HG02870 (cell line): ENCODE measurements at regions not wholly inside any gene's neighbourhood (a gene's known extent, or its start where the extent isn't known, plus 50 kb on each side); places are given as distances from the start of the nearest gene placed in this dataset.
"Not testable (repeated sequence)": the region's sequence is repeated elsewhere in the genome, so short reads cannot be mapped to it uniquely, and the experiment has no call there.

ENCODE experiments used
- ATAC-seq: cut with Tn5 transposase; IDR thresholded peaks from one replicate; pipeline ENCODE4 v1.9.1; 2021; ENCODE audit warnings: mild to moderate bottlenecking, moderate library complexity; ENCODE audit not compliant: unreplicated experiment

DNA sequence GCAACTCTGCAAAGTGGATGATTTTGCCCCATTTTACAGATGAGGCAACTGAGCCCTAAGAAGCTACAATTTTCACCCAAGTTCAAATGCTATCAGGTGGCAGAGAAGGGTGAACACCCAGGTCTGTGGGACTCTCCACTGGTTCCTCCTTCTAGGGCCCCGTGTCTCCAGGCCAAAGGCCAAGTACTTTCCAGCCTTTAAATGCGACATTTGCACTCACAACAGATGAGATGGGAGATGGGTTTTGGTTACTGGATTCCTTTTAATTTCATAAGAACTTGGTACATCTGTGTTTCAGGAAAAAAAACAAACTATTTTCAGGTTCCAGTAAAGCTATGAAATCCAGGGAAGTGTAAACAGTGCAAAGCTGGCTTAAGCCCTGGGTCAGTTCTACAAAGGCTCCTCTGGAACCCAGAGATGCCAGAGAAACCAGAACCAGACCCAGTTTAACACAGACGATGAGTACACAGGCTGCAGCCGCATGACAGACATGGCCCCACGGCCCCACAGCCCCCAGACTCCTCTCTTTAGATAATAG lies 361.7 kb downstream of the ANAPC1 start:
- no peak for ATAC-seq

DNA sequence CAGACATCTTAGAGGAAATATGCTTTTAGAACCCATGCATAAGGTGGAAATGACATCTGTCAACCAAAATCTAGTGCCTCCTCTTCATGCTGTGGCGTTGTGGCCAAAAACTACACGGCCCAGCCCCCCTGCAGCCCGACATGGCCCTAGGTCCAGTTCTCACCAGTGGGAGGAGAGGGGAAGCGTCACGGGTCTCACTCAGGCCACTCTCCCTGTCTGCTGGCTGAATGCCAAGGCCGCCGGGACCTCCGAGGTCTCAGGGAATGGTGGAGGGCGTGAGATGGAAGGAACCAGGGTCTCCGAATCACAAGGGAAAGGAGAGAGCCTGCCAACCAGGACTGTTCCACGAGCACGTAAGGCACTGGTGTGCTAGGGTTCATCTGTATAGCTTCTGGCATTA lies 361.0 kb downstream of the ANAPC1 start:
- ATAC-seq, result no peak

DNA sequence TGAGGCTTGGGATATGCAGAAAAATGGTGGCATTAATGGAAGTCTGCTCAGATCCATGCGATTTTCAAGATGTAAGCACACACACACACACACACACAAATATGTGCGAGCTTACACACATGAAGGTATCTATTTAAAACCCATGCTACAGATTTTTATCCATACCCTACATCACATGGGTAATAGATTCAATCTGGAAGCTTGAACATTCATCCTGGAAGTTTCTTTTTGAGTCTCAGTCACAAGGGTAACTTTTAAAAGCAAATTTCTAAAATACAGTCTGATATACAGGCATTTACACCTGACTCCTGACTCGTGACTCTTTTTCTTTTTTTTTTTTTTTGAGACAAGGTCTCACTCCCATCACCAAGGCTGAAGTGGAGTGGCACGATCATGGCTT lies 359.0 kb downstream of the ANAPC1 start:
- ATAC-seq, result not testable (repeated sequence)

DNA sequence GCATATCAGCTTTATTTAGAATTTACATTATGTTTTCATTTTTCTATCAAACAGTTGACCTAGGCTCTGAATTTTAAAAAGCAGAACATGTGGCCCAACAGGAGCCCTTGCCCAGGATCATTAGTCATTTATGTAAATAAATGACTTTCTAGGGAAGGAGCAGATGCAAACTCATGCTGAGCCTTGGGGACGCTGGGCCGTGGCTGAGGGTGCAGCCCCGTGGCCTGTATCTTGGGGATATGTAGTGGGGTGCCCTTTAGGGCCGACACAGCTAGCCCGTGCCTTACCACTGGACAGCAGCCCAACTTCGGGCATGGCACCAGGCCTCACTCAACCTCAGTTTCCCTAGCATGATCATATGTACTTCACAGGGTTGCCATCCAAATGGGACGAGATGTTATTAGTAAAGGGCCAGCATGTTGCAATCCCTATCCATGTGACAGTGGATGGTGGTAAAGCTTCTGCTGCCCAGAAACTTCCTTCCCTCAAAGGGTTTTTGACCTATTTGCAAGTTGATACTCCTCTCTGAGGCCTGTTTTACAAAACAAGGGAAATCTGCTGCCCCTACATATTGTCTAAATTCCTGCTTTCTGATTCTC lies 357.9 kb downstream of the ANAPC1 start:
- ATAC-seq, result not testable (repeated sequence)

DNA sequence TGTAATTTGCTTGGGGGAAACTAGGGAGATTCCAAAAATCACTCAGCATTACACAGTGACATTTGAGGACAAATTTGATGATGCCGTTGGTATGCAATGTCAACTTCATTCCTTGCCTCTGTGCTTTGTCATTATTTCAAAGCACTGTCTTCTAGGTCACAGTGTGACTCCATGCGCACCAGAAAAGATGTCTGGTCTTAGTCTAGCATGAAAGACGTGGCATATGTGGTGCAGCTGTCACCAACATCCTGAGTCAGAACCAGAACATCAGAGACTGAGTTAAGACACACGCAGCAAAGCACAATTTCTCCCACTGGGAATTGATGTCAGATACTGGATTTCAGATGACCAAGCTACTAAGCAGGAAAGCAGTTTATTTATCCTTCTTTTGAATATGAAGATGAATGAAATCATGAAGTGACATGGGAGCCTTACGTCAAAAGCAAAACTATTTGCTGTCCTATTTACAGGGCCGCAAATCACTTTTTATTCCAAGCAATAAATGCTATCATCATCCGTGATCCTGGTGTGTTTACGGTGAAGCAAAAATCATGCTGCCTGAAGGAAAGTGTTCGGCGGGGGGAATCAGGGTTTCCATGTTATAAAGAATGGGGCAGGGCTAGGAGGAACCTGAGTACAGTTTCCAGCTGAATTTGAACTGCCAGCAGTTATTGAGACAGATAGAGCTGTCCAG lies 356.1 kb downstream of the ANAPC1 start:
- ATAC-seq, result not testable (repeated sequence)

DNA sequence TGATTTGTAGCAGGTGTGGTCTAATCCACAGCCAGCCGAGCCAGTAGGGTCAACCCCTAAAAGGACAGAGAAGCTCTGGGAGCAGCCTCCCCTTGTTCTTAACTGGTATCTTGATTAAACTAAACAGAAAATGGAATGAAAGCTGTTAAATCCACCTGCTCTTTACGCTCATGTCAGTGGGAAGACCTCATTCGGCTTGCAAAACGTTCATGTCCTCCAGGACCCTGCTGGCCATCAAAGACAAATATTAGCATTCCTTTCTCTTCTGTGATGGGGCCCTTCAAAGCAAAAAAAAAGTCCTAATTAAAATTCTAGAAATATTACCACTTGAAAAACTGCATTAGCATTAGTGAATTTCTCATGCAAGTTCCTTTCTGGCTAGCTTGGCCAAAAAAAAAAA lies 355.0 kb downstream of the ANAPC1 start:
- ATAC-seq, result not testable (repeated sequence)

DNA sequence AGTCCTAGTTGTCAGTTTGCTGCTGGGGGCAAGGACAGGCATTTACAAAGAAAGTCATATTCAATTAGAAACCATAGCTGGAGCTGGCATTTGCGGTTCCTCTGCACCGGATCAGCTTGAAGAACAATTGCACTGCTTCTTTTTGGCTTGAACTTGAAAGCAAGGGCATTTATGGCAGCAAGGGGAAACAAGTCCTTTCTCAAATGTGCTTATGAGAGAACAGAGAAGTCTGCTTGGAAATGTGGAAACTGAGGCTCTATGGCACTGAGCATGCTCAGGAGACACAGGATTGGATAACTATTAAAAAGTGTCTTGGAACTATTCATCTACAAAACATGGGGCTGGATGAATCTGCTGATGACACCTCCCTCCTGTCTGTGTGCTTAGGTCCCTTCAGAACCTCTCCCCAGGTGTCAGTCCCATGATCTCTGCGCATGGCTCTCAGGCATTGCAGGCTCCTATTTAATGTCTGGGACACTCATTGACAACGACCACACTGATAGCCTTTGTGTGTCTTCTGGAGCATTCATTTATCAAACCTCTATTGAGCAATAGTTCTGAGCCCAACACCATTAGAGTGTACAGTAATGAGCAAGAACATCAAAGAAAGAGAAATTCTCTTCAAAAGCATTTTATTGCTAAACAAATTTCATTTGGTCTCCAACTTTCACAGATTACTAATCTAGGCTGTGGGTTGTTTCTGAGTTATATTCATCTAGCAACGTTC lies 353.6 kb downstream of the ANAPC1 start:
- not testable (repeated sequence) for ATAC-seq

DNA sequence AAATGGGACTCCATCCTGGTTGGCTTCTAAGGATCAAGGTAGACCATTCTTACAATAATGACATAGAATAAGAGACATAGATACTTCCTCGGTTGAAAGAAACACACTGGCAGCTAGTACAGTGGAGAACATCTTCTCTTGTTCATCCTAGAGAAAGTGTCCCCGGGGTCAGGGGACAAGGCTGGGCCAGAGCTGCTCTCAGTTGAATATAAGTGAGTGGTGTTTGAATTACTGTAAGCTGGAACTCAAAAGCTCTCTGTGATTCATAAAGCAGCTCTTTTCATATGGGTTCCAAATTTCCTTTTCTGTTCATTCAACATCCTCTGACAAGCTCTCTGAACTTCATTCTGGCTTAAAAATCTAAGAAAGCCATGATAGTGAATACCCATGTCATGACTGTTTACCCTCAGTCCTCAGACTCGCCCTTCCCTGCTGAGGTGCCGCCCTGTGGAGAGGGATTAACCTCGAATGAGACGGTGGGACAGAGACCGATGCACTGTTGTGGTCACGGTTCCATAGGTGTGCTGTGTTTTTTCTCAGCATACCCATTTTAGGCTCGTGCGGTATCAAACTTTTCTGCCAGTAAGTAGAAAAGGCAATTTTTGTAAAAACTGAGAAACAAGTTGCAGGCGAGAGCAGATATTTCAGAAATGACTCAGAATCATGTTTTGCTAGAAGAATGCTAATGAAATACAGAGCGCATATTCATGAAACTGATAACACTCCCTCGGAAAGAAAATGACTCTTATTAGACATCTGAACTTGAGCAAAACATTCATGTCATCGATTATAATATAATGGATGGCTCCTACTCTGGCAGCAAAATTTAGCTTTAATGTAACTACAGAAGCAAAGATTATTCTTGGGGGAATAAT lies 351.1 kb downstream of the ANAPC1 start:
- not testable (repeated sequence) for ATAC-seq

DNA sequence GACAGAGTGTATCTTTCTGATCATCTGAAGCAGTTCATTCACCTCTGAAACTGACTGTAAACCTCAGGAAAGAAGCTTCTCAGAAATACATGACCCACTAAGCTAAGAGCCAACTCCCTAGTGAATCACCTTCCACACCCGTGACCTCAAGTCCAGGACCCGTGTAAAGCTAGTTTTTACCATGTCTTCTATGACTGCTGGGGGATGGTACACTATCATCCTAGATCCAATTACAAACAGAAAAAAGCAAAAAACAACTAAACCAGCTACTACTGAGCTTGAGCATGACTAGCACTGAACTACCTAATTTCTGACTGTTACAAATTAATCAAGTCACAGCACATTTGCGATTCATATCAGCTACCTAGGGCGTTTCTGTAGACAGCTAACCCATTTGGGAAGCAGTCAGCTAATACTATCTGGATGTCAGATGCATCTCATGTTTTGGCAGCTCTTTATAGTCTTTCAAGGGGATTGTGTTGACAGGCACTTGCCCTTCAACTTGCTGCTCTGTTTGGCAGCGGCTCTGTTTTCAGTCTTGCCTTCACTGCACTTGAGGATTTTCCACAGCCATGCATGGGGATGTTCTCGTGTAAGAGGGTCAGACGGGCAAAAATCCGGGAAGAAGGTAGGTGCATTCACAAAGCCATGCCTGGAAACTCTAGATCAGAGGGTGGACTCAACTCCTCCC lies 350.3 kb downstream of the ANAPC1 start:
- not testable (repeated sequence) for ATAC-seq

DNA sequence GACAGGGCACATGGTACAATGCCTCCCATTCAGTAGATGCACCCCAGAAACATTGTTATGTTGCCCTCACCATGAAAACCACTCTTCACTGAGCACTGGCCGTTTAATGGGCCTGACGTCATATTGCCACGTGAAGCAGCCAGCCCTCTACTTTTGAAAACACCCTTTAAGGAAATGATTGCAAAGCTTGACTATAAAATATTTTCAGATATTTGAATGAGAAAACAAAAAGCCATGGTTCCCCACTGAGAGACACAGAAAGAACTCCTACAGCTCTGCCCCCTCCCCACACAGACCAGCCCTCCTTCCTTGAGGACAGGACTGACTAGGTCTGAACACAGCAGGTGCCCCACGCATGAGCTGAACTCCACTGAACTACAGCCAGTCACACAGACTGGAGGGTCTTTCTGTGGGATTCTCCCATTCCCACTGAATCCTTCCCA lies 349.1 kb downstream of the ANAPC1 start:
- no peak for ATAC-seq

DNA sequence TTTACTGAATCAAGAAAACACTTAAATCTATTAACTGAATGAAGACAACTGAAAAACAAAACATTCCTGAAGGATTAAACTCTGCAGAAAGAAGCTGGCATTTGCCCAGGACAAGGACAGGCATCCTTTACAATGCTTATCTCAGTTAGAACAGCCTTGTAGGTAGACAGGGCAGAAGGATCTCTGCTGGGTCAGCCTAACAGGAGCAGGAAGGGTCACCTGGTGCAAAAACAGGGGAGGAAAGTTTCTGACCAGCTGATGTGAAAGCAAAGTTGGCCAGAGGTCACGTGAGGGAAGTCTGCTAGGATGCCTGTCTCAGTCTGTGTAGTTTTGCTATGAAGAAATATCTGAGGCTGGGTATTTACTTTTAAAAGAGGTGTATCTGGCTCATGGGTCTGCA lies 348.6 kb downstream of the ANAPC1 start:
- no peak for ATAC-seq

DNA sequence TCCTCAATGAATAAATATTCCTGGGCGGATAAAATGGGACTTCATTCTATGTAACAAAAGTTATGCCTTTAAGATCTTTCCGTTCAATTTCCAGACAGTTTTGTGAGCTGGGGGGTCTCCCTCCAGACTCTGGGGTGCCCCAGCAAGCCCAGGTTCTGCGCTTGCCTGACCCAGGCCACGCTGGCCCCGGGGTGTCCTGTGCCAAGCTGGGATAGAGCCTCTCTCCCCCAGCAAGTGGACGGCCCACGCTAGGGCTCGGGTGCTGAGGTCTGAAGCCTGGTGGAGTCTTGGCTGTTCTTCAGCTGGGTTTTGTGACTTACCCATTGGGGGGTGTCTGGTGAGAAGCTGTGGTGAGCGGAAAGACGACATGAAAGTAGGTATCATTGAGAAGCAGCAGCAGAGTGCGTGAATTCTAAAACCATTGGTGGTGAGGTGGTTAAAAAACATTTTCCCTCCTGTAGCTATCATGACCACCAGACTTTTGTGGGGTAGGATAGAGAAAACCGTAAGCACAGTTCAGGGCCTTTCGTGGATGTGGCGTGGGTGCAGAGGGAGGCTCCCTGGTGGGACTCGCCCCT lies 346.8 kb downstream of the ANAPC1 start:
- no peak for ATAC-seq

DNA sequence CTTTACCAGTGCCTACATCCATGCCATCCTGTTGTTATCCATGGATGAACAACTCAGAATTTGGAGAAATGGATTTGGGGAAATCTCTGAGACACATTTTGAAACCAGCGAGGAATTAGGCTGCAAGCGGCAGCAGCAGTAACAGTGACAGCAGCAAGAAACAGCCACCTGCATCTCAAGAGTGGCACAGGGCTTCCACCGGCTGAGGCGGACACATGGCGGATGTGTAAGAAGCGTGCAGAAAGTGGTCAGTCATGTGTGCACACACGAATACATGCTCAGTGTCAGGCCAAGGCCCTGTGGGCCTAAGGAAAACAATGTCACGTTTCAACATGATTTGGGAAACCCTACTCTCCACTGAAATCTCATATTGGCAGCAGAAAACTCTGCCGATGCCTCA lies 344.0 kb downstream of the ANAPC1 start:
- not testable (repeated sequence) for ATAC-seq

DNA sequence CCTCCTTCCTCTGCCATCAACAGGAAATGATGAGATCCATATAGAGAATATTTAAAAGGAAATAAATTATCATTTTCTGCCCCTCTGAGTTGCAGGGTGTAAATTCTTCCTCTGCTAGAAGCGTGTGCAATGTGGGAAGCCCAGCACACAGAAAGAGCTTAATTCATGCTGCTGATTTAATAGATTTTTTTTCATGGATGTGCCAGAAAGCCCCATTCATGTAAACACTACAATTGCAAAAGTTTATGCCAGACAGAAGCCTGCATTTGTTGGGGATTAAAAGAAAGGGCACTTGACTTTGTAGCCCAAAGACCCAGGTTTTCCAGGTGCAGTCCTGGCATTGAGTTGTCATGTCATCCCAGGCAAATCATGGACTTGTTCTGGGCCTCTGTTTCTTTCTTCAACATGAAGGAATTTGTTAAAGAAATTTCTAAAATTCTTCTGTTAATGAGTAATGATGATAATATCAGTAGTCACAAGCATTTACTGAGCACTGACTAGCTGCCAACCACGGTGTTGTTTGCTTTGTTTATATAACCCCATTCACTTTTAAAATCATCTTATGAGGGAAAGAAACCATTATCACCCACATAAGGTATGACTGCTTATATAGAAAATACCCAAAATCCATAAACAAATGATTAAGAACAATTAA lies 341.7 kb downstream of the ANAPC1 start:
- ATAC-seq, result not testable (repeated sequence)

DNA sequence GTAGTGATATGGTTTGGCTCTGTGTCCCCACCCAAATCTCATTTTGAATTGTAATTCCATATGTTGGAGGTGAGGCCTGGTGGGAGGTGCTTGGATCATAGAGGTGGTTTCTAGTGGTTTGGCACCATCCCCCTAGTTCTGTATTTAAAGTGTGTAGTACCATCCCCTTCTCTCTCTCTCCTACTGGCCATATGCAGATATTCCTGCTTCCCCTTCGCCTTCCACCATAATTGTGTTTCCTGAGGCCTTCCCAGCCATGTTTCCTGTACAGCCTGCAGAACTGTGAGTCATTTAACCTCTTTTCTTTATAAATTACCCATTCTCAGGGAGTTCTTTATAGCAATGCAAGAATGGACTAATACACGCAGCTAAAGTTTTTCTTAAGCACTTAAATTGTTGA lies 340.0 kb downstream of the ANAPC1 start:
- not testable (repeated sequence) for ATAC-seq

DNA sequence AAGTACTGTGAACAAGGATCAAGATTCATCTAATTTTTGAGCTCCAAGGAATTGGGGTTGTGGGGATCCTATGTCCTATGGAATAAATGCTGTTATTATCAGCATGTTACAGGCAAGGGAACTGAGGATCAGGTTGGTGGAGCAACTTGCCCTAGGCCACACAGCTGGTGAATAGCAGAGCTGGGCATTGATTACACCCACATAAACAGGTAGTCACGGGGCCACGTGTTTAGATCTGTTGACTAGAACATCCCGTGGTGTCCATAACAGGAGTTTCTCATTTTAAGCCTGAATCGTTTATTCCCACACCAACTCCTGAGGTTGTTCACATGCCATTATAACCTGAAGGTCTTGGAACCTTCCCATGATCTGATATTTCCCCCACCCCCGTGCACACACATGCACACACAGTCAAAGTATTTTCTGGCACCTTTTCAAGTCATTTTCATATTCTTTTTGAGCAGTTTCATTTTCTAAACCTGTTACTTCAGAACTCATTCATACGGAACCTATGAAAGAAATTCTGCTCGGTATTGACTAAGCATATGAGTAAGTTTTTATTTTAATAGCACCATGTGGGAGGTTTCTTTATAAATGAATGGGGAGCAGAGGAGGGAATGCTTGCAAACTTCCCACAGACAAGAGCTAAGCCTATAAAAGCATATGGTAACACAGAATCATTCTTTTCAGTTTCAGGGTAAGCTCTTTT lies 338.1 kb downstream of the ANAPC1 start:
- not testable (repeated sequence) for ATAC-seq

DNA sequence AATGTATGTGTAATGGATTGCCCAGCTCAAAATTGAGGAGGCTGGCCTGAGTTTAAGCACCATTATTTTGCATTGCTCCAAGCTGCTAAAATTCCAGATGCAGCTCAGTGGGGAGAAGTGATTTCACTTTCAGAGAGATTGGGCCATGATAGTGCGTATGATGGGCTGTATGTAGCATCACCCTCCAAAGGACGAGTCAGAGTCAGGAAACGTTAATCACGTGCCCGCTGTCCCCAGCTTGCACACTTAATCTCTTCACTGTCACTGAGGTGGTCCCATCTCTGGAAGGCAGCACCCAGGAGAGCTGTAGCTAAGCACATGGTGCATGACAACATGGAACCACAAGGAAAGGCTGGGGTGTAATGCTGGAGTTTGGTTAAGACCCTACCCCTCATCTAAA lies 337.4 kb downstream of the ANAPC1 start:
- not testable (repeated sequence) for ATAC-seq

DNA sequence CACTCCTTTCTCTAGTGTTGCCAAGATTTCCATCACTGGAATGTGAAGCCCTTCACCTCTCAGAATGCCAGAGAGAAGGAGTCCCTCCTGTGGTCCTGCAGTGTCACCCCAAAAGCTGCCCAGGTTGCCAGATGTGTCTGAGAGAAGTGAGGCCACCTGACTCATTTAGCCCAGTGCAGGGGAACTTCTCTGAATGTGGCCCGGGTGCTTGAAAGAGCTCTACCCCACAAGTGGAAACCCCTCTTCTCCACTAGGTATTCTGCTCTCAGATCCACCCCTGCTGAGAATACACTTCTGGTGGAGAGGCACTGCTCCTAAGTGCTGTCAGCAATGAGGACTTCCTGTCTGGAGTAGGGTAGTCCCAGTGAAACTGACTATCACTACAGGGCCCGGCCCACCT lies 334.8 kb downstream of the ANAPC1 start:
- not testable (repeated sequence) for ATAC-seq

DNA sequence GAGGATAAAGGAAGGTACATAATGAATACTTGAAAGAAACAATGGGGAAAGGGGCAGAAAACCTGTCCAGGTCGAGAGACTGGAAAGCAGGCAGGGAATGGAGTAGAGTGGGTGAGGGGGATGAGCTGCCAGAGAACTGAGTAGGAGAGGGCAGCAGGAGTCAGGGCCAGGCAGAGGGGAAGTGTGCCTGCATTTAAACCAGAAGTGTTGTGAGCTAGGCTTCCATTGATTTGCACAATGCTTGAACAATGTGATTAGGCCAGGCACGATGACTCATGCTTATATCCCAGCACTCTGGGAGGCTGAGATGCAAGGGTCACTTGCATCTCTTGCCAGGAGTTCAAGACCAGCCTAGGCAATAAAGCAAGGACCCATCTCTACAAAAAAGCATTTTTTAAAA lies 332.6 kb downstream of the ANAPC1 start:
- not testable (repeated sequence) for ATAC-seq
